ENCODE measurements at regions not wholly inside any gene's neighbourhood (a gene's known extent, or its start where the extent isn't known, plus 50 kb on each side); places are given as distances from the start of the nearest gene placed in this dataset.

DNA sequence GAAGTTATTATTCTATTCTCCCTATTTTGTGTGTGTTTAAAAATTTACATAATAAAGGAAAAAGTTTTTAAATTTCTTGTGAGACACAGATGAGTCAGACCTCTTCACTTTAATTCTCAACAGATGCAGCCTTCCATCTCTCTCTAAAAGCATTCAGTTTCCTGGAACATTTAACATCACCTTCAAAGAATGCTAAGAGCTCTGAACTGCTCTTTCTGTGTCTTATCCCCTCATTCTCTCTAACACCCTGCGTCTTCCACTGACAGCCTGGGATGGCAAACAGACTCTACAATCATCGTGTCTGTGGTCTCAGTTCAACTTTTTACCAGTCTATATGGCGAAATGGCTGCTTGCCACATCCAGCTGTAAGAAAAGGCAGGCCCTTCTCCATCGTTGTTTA is 173.0 kb downstream of the HINT1 start:
- TF ChIP-seq CTCF (conservative IDR thresholded peaks at IDR 0.05; ENCODE audit: low read length): no peak
- no peak for TF ChIP-seq EZH2phosphoT487 (IDR thresholded peaks at IDR 0.05; ENCODE audit: borderline replicate concordance)
